ENCODE measurements at regions not wholly inside any gene's neighbourhood (a gene's known extent, or its start where the extent isn't known, plus 50 kb on each side); places are given as distances from the start of the nearest gene placed in this dataset.

DNA sequence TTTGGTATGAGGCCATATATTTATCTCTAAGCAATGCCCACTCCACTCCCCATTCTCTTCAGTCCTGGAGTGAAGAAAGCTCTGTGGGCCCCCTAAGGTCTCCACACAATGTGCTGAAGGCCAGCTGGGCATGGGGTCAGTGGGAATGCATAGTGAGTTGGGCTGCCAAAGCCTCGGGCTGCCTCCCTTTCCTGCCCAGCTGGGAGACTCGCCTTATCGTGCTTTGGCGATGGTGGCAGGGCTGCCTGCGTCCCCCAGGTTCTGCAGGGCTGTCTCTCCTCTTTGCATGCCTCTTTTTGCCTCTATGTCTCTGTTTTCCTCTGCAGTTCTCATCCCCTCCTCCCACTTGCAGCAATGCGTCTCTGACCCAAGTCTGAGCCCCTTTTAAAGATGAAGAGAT is 116.5 kb downstream of the CYLD start:
- TF ChIP-seq JUND (IDR thresholded peaks at IDR 0.05; ENCODE audit: low read length) (no peak), CTBP2 (IDR thresholded peaks at IDR 0.05; ENCODE audit: borderline replicate concordance, insufficient read depth, insufficient read length, low read length) (no peak), EP300 (IDR thresholded peaks at IDR 0.05; ENCODE audit: borderline replicate concordance in 1 of 2, low read depth in 2 of 2, low read length in 2 of 2) (no peak), RAD21 (IDR thresholded peaks at IDR 0.05 in 1 of 2, conservative IDR thresholded peaks at IDR 0.05 in 1 of 2; ENCODE audit: low read depth in 2 of 2, low read length in 2 of 2) (no peak), CBX5 (IDR thresholded peaks at IDR 0.05; ENCODE audit: low read depth, low read length) (no peak), POLR2A (IDR thresholded peaks at IDR 0.05; ENCODE audit: control extremely low read depth in 1 of 2, low read depth in 2 of 2, low read length in 2 of 2) (no peak), SIN3A (conservative IDR thresholded peaks at IDR 0.05 in 1 of 2, IDR thresholded peaks at IDR 0.05 in 1 of 2; ENCODE audit: low read depth in 1 of 2, low read length in 2 of 2) (no peak), EZH2 (IDR thresholded peaks at IDR 0.05; ENCODE audit: low read depth, low read length, severe bottlenecking) (no peak), CHD2 (IDR thresholded peaks at IDR 0.05; ENCODE audit: low read length) (no peak)
- TF ChIP-seq, protein P1, sequence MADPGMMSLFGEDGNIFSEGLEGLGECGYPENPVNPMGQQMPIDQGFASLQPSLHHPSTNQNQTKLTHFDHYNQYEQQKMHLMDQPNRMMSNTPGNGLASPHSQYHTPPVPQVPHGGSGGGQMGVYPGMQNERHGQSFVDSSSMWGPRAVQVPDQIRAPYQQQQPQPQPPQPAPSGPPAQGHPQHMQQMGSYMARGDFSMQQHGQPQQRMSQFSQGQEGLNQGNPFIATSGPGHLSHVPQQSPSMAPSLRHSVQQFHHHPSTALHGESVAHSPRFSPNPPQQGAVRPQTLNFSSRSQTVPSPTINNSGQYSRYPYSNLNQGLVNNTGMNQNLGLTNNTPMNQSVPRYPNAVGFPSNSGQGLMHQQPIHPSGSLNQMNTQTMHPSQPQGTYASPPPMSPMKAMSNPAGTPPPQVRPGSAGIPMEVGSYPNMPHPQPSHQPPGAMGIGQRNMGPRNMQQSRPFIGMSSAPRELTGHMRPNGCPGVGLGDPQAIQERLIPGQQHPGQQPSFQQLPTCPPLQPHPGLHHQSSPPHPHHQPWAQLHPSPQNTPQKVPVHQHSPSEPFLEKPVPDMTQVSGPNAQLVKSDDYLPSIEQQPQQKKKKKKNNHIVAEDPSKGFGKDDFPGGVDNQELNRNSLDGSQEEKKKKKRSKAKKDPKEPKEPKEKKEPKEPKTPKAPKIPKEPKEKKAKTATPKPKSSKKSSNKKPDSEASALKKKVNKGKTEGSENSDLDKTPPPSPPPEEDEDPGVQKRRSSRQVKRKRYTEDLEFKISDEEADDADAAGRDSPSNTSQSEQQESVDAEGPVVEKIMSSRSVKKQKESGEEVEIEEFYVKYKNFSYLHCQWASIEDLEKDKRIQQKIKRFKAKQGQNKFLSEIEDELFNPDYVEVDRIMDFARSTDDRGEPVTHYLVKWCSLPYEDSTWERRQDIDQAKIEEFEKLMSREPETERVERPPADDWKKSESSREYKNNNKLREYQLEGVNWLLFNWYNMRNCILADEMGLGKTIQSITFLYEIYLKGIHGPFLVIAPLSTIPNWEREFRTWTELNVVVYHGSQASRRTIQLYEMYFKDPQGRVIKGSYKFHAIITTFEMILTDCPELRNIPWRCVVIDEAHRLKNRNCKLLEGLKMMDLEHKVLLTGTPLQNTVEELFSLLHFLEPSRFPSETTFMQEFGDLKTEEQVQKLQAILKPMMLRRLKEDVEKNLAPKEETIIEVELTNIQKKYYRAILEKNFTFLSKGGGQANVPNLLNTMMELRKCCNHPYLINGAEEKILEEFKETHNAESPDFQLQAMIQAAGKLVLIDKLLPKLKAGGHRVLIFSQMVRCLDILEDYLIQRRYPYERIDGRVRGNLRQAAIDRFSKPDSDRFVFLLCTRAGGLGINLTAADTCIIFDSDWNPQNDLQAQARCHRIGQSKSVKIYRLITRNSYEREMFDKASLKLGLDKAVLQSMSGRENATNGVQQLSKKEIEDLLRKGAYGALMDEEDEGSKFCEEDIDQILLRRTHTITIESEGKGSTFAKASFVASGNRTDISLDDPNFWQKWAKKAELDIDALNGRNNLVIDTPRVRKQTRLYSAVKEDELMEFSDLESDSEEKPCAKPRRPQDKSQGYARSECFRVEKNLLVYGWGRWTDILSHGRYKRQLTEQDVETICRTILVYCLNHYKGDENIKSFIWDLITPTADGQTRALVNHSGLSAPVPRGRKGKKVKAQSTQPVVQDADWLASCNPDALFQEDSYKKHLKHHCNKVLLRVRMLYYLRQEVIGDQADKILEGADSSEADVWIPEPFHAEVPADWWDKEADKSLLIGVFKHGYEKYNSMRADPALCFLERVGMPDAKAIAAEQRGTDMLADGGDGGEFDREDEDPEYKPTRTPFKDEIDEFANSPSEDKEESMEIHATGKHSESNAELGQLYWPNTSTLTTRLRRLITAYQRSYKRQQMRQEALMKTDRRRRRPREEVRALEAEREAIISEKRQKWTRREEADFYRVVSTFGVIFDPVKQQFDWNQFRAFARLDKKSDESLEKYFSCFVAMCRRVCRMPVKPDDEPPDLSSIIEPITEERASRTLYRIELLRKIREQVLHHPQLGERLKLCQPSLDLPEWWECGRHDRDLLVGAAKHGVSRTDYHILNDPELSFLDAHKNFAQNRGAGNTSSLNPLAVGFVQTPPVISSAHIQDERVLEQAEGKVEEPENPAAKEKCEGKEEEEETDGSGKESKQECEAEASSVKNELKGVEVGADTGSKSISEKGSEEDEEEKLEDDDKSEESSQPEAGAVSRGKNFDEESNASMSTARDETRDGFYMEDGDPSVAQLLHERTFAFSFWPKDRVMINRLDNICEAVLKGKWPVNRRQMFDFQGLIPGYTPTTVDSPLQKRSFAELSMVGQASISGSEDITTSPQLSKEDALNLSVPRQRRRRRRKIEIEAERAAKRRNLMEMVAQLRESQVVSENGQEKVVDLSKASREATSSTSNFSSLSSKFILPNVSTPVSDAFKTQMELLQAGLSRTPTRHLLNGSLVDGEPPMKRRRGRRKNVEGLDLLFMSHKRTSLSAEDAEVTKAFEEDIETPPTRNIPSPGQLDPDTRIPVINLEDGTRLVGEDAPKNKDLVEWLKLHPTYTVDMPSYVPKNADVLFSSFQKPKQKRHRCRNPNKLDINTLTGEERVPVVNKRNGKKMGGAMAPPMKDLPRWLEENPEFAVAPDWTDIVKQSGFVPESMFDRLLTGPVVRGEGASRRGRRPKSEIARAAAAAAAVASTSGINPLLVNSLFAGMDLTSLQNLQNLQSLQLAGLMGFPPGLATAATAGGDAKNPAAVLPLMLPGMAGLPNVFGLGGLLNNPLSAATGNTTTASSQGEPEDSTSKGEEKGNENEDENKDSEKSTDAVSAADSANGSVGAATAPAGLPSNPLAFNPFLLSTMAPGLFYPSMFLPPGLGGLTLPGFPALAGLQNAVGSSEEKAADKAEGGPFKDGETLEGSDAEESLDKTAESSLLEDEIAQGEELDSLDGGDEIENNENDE (IDR thresholded peaks at IDR 0.05; ENCODE audit: insufficient replicate concordance, low read length) = no peak
- TF ChIP-seq, protein P2, sequence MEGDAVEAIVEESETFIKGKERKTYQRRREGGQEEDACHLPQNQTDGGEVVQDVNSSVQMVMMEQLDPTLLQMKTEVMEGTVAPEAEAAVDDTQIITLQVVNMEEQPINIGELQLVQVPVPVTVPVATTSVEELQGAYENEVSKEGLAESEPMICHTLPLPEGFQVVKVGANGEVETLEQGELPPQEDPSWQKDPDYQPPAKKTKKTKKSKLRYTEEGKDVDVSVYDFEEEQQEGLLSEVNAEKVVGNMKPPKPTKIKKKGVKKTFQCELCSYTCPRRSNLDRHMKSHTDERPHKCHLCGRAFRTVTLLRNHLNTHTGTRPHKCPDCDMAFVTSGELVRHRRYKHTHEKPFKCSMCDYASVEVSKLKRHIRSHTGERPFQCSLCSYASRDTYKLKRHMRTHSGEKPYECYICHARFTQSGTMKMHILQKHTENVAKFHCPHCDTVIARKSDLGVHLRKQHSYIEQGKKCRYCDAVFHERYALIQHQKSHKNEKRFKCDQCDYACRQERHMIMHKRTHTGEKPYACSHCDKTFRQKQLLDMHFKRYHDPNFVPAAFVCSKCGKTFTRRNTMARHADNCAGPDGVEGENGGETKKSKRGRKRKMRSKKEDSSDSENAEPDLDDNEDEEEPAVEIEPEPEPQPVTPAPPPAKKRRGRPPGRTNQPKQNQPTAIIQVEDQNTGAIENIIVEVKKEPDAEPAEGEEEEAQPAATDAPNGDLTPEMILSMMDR (IDR thresholded peaks at IDR 0.05; ENCODE audit: control extremely low read depth in 1 of 3, insufficient read depth in 1 of 3, low read depth in 1 of 3, low read length in 3 of 3) = no peak
- TF ChIP-seq, protein P3, sequence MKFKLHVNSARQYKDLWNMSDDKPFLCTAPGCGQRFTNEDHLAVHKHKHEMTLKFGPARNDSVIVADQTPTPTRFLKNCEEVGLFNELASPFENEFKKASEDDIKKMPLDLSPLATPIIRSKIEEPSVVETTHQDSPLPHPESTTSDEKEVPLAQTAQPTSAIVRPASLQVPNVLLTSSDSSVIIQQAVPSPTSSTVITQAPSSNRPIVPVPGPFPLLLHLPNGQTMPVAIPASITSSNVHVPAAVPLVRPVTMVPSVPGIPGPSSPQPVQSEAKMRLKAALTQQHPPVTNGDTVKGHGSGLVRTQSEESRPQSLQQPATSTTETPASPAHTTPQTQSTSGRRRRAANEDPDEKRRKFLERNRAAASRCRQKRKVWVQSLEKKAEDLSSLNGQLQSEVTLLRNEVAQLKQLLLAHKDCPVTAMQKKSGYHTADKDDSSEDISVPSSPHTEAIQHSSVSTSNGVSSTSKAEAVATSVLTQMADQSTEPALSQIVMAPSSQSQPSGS (IDR thresholded peaks at IDR 0.05; ENCODE audit: low read length) = no peak
